H9 (cell line): ENCODE measurements at regions not wholly inside any gene's neighbourhood (a gene's known extent, or its start where the extent isn't known, plus 50 kb on each side); places are given as distances from the start of the nearest gene placed in this dataset.
A peak's percentile ranks its signal among the peaks of the same experiment; 100 is the strongest.

Experiments used
- DNase-seq: peaks from one replicate; pipeline ENCODE4 v3.0.0-alpha.2; 2017
- H2AFZ ChIP-seq: one replicate; pipeline ENCODE4 v1.6.1; 2013; ENCODE audit warnings: mild to moderate bottlenecking, low read length, control low read depth, moderate library complexity
- H2AK5ac ChIP-seq: 2 replicates; pipeline ENCODE4 v1.6.1; 2013; ENCODE audit warnings: low read length, control low read depth, mixed read lengths; ENCODE audit not compliant: insufficient read length
- H2BK120ac ChIP-seq: one replicate; pipeline ENCODE4 v1.6.1; 2013; ENCODE audit warnings: low read depth, mild to moderate bottlenecking, low read length, control low read depth, inconsistent platforms; ENCODE audit not compliant: poor library complexity, severe bottlenecking
- H2BK12ac ChIP-seq: 2 replicates; pipeline ENCODE4 v1.6.1; 2013; ENCODE audit warnings: low read length, control low read depth, mixed read lengths, low read depth; ENCODE audit not compliant: insufficient read length
- H2BK15ac ChIP-seq: 2 replicates; pipeline ENCODE4 v1.6.1; 2013; ENCODE audit warnings: low read depth, low read length, control low read depth
- H2BK20ac ChIP-seq: one replicate; pipeline ENCODE4 v1.6.1; 2013; ENCODE audit warnings: low read depth, mild to moderate bottlenecking, low read length, control low read depth, inconsistent platforms; ENCODE audit not compliant: poor library complexity, severe bottlenecking
- H2BK5ac ChIP-seq: 2 replicates; pipeline ENCODE4 v1.6.1; 2013; ENCODE audit warnings: low read length, control low read depth, mixed read lengths; ENCODE audit not compliant: insufficient read length
- H3K14ac ChIP-seq: 2 replicates; pipeline ENCODE4 v1.6.1; 2013; ENCODE audit warnings: low read length, control low read depth; ENCODE audit not compliant: insufficient read depth
- H3K18ac ChIP-seq: 2 replicates; pipeline ENCODE4 v1.6.1; 2013; ENCODE audit warnings: low read depth, mild to moderate bottlenecking, mixed read lengths, low read length, control low read depth; ENCODE audit not compliant: insufficient read length
- H3K23ac ChIP-seq: 2 replicates; pipeline ENCODE4 v1.6.1; 2013; ENCODE audit warnings: low read length, control low read depth, mixed read lengths, low read depth; ENCODE audit not compliant: insufficient read length
- H3K23me2 ChIP-seq: 2 replicates; pipeline ENCODE4 v1.6.1; 2013; ENCODE audit warnings: low read depth, mild to moderate bottlenecking, mixed read lengths, low read length, control low read depth; ENCODE audit not compliant: insufficient read length, poor library complexity, severe bottlenecking
- H3K27ac ChIP-seq: 2 replicates; pipeline ENCODE4 v1.5.1; 2013; ENCODE audit warnings: low read length, control low read depth, mixed read lengths, low read depth; ENCODE audit not compliant: insufficient read length
- H3K27me3 ChIP-seq: 2 replicates; pipeline ENCODE4 v1.6.1; 2013; ENCODE audit warnings: low read length, control low read depth, inconsistent platforms; ENCODE audit not compliant: insufficient read depth
- H3K4ac ChIP-seq: 2 replicates; pipeline ENCODE4 v1.6.1; 2013; ENCODE audit warnings: low read depth, mild to moderate bottlenecking, control low read depth, inconsistent platforms, low read length, moderate library complexity
- H3K4me1 ChIP-seq: 2 replicates; pipeline ENCODE4 v1.6.1; 2013; ENCODE audit warnings: low read length, control low read depth, inconsistent platforms; ENCODE audit not compliant: insufficient read depth
- H3K4me2 ChIP-seq: 2 replicates; pipeline ENCODE4 v1.6.1; 2013; ENCODE audit warnings: low read length, control low read depth, mixed read lengths; ENCODE audit not compliant: insufficient read length, insufficient read depth
- H3K56ac ChIP-seq: 2 replicates; pipeline ENCODE4 v1.6.1; 2013; ENCODE audit warnings: low read depth, mild to moderate bottlenecking, mixed read lengths, low read length, control low read depth; ENCODE audit not compliant: insufficient read length
- H3K79me1 ChIP-seq: 2 replicates; pipeline ENCODE4 v1.6.1; 2013; ENCODE audit warnings: low read depth, mild to moderate bottlenecking, moderate library complexity, low read length, control low read depth, inconsistent platforms; ENCODE audit not compliant: insufficient read depth, poor library complexity, severe bottlenecking
- H3K79me2 ChIP-seq: 2 replicates; pipeline ENCODE4 v1.6.1; 2013; ENCODE audit warnings: low read length, control low read depth, inconsistent platforms; ENCODE audit not compliant: insufficient read depth
- H3K9ac ChIP-seq: 2 replicates; pipeline ENCODE4 v1.6.1; 2013; ENCODE audit warnings: low read length, control low read depth, mixed read lengths; ENCODE audit not compliant: insufficient read length; ENCODE audit errors: extremely low read depth
- H3K9me3 ChIP-seq: one replicate; pipeline ENCODE4 v1.6.1; 2013; ENCODE audit warnings: low read depth, low read length, inconsistent platforms; ENCODE audit not compliant: control insufficient read depth
- H3T11ph ChIP-seq: one replicate; pipeline ENCODE4 v1.6.1; 2013; ENCODE audit warnings: mild to moderate bottlenecking, low read length, control low read depth, inconsistent platforms
- H4K20me1 ChIP-seq: one replicate; pipeline ENCODE4 v1.6.1; 2013; ENCODE audit not compliant: control insufficient read depth, insufficient read length, insufficient read depth
- H4K5ac ChIP-seq: 2 replicates; pipeline ENCODE4 v1.6.1; 2013; ENCODE audit warnings: low read depth, mild to moderate bottlenecking, mixed read lengths, low read length, control low read depth; ENCODE audit not compliant: insufficient read length
- H4K8ac ChIP-seq: replicated peaks from 2 replicates; pipeline ENCODE4 v1.6.1; 2013; ENCODE audit warnings: low read length, control low read depth, mixed read lengths, low read depth; ENCODE audit not compliant: insufficient read length
- H4K91ac ChIP-seq: 2 replicates; pipeline ENCODE4 v1.6.1; 2013; ENCODE audit warnings: low read depth, mild to moderate bottlenecking, moderate library complexity, mixed read lengths, low read length, control low read depth; ENCODE audit not compliant: insufficient read length
- H3K27ac Mint-ChIP-seq, 3 experiments: 2 replicates in 2 of 3; 3 replicates in 1 of 3; pipeline ENCODE4 v1.8.0; 2020 to 2021; ENCODE audit warnings: mixed read lengths in 3 of 3, mild to moderate bottlenecking in 1 of 3, moderate library complexity in 1 of 3
- H3K27me3 Mint-ChIP-seq: 2 replicates; pipeline ENCODE4 v1.8.0; 2021; ENCODE audit warnings: low read depth, mild to moderate bottlenecking, moderate library complexity, mixed read lengths
- H3K36me3 Mint-ChIP-seq, 3 experiments: 2 replicates in 2 of 3; 3 replicates in 1 of 3; pipeline ENCODE4 v1.8.0; 2020 to 2021; ENCODE audit warnings: low read depth in 3 of 3, mixed read lengths in 3 of 3; ENCODE audit not compliant: insufficient read depth in 1 of 3
- H3K4me1 Mint-ChIP-seq, 2 experiments: 2 replicates each; pipeline ENCODE4 v1.8.0; 2020; ENCODE audit warnings: mixed read lengths in 2 of 2
- H3K4me3 Mint-ChIP-seq, 2 experiments: 2 replicates in 1 of 2; 3 replicates in 1 of 2; pipeline ENCODE4 v1.8.0; 2020 to 2021; ENCODE audit warnings: mild to moderate bottlenecking in 2 of 2, mixed read lengths in 2 of 2, moderate library complexity in 1 of 2
- H3K9me3 Mint-ChIP-seq, 2 experiments: 2 replicates in 1 of 2; 3 replicates in 1 of 2; pipeline ENCODE4 v1.8.0; 2020; ENCODE audit warnings: mild to moderate bottlenecking in 2 of 2, mixed read lengths in 2 of 2, moderate library complexity in 1 of 2
- WGBS: extraction: QIAGEN DNeasy Blood & Tissue Kit; methylation state at CpG from one replicate; pipeline ENCODE4 v1.1.7; 2013; ENCODE audit warnings: missing lambda C conversion rate, low lambda C conversion rate, mixed read lengths; ENCODE audit not compliant: insufficient read length; ENCODE audit errors: extremely low coverage; 5-methylcytosine and 5-hydroxymethylcytosine counted together
- TF ChIP-seq, protein P1 (sequence below): fragments of 200-600 bp; sonication (generic); conservative IDR thresholded peaks from 3 replicates; pipeline ENCODE4 v1.8.0; 2021; ENCODE audit warnings: antibody characterized with exemption, mild to moderate bottlenecking

DNA sequence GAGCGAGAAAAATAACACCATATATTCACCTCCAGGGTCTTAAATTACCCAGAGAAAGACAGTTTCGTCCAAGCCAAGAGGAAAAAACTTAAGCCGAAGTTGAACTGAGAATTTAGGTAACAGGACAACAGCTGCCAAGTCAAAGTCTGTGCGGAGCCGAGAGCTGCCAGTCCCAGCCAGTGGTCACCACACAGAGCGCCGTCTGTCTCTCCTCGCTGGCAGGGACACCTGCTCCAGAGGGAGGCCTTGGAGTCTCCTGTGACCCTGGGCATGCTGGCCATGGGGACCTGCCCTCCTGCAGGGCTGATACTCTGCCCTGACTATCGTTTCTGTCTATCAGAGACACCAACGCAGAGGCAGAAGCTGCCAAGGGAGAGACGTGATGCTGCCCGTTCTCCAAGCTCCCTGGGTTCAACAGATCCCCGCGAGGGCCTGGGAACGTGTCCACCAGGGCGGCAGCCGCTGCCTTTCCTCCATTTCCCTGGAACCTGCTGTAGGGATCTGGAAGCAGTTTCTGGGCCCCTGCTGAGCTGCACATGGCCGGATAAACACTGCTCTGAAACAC is 341.3 kb downstream of the SMOC2 start:
- Mint-ChIP-seq H3K4me1 (peaks cover 7 to 14% of the 10 kb centered on the region in 2 experiments), H3K36me3 (no peaks in the 10 kb centered on the region), H3K4me3 (no peak overlapping the region), H3K27ac (no peak overlapping the region; a peak in 1 of 7 replicates), H3K9me3 (no peaks in the 10 kb centered on the region; a peak in 2 of 5 replicates), H3K27me3 (no peaks in the 10 kb centered on the region; the same call in 1 of the 2 replicates)
- Histone ChIP-seq H3K56ac (no peak overlapping the region), H4K8ac (no peak overlapping the region), H3T11ph (no peak overlapping the region), H2BK20ac (no peak overlapping the region), H3K14ac (no peak overlapping the region), H2AK5ac (no peak overlapping the region), H4K5ac (no peak overlapping the region), H3K27me3 (no peaks in the 10 kb centered on the region), H4K91ac (no peak overlapping the region), H2BK15ac (no peak overlapping the region), H2BK12ac (no peak overlapping the region), H3K23ac (no peak overlapping the region), H3K4me1 (peaks cover 4% of the 10 kb centered on the region; the same call in 1 of the 2 replicates), H3K4ac (no peak overlapping the region), H4K20me1 (no peaks in the 10 kb centered on the region), H2BK5ac (no peak overlapping the region), H3K18ac (no peak overlapping the region), H3K79me2 (no peaks in the 10 kb centered on the region; the same call in 1 of the 2 replicates), H2BK120ac (no peak overlapping the region), H3K9ac (no peak overlapping the region), H3K9me3 (no peaks in the 10 kb centered on the region), H2AFZ (no peak overlapping the region), H3K23me2 (no peaks in the 10 kb centered on the region), H3K27ac (no peak overlapping the region), H3K4me2 (no peak overlapping the region), H3K79me1 (no peaks in the 10 kb centered on the region)
- no peak for DNase-seq
- TF ChIP-seq, protein P1, sequence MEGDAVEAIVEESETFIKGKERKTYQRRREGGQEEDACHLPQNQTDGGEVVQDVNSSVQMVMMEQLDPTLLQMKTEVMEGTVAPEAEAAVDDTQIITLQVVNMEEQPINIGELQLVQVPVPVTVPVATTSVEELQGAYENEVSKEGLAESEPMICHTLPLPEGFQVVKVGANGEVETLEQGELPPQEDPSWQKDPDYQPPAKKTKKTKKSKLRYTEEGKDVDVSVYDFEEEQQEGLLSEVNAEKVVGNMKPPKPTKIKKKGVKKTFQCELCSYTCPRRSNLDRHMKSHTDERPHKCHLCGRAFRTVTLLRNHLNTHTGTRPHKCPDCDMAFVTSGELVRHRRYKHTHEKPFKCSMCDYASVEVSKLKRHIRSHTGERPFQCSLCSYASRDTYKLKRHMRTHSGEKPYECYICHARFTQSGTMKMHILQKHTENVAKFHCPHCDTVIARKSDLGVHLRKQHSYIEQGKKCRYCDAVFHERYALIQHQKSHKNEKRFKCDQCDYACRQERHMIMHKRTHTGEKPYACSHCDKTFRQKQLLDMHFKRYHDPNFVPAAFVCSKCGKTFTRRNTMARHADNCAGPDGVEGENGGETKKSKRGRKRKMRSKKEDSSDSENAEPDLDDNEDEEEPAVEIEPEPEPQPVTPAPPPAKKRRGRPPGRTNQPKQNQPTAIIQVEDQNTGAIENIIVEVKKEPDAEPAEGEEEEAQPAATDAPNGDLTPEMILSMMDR, result peak; percentile 20; the same call in 1 of the 3 replicates
- WGBS, result no CpG with 5 or more reads among the region's 18 CpGs
